CD4-positive, alpha-beta T cell treated with Interleukin-4 for 4 hours (primary cell): ENCODE measurements at regions not wholly inside any gene's neighbourhood (a gene's known extent, or its start where the extent isn't known, plus 50 kb on each side); places are given as distances from the start of the nearest gene placed in this dataset.

Experiments used
- DNase-seq: peaks from one replicate; pipeline ENCODE4 v3.0.0-alpha.2; 2020

GRCh38 chr10:21315645-21316220 lies 209.7 kb downstream of the SKIDA1 start:
- DNase-seq, result no peak

GRCh38 chr10:21314906-21315644 lies 210.4 kb downstream of the SKIDA1 start:
- DNase-seq, result no peak

- DNase-seq, result no peak
These were observed 211.3 kb downstream of the SKIDA1 start for GRCh38 chr10:21314111-21314626.

GRCh38 chr10:21313691-21314090 lies 211.8 kb downstream of the SKIDA1 start:
- DNase-seq, result no peak

GRCh38 chr10:21311426-21311825 lies 214.1 kb downstream of the SKIDA1 start:
- DNase-seq, result no peak

GRCh38 chr10:21309427-21309826 lies 216.1 kb downstream of the SKIDA1 start:
- DNase-seq, result no peak

- DNase-seq, result no peak
These were observed 216.5 kb downstream of the SKIDA1 start for GRCh38 chr10:21308946-21309345.

- DNase-seq, result no peak
These were observed 217.5 kb downstream of the SKIDA1 start for GRCh38 chr10:21308018-21308417.

- no peak for DNase-seq
These were observed 220.9 kb downstream of the SKIDA1 start for GRCh38 chr10:21304608-21305007.

- DNase-seq, result no peak
These were observed 221.3 kb downstream of the SKIDA1 start for GRCh38 chr10:21304198-21304597.

- no peak for DNase-seq
These were observed 224.9 kb downstream of the SKIDA1 start for GRCh38 chr10:21300551-21300950.

GRCh38 chr10:21299330-21299729 lies 226.2 kb downstream of the SKIDA1 start:
- DNase-seq, result no peak

- DNase-seq, result no peak
These were observed 226.8 kb downstream of the SKIDA1 start for GRCh38 chr10:21298701-21299100.

- DNase-seq, result no peak
These were observed 227.7 kb downstream of the SKIDA1 start for GRCh38 chr10:21297603-21298383.

GRCh38 chr10:21296575-21297355 lies 228.7 kb downstream of the SKIDA1 start:
- no peak for DNase-seq

- no peak for DNase-seq
These were observed 231.7 kb downstream of the SKIDA1 start for GRCh38 chr10:21293518-21294356.

- no peak for DNase-seq
These were observed 232.5 kb downstream of the SKIDA1 start for GRCh38 chr10:21292763-21293517.

GRCh38 chr10:21290499-21291160 lies 234.9 kb downstream of the SKIDA1 start:
- DNase-seq, result no peak

GRCh38 chr10:21289961-21290360 lies 235.5 kb downstream of the SKIDA1 start:
- DNase-seq, result no peak

GRCh38 chr10:21289271-21289670 lies 236.2 kb downstream of the SKIDA1 start:
- DNase-seq, result no peak
